ENCODE measurements at regions not wholly inside any gene's neighbourhood (a gene's known extent, or its start where the extent isn't known, plus 50 kb on each side); places are given as distances from the start of the nearest gene placed in this dataset.

GRCh38 chr14:106844608-106845285 is 1318.4 kb downstream of the TMEM121 start:
- DNase-seq (peak; percentile 66 to 84 (median 72)), ATAC-seq (peak; percentile 59 to 79 (median 62)), FAIRE-seq (no peak)
- Histone ChIP-seq H3K4me1 (peaks cover 0 to 18% (median 11%) of the 10 kb centered on the region in 3 donors), H3K36me3 (no peaks in the 10 kb centered on the region), H3K27ac (peak overlapping the region; percentile 81 to 91 (median 87)), H3K9me3 (no peaks in the 10 kb centered on the region), H3K27me3 (no peaks in the 10 kb centered on the region), H3K4me3 (peak overlapping the region; percentile 23 to 47 (median 37))
- intact Hi-C loops (cut with DNase I): no loop called here
- TF ChIP-seq CTCF (IDR thresholded peaks at IDR 0.05): no peak
- WGBS, 2 donors: 36 to 45% methylated on average over 56 of the region's 56 CpGs

- Histone ChIP-seq H3K9me3 (no peaks in the 10 kb centered on the region), H3K27me3 (no peaks in the 10 kb centered on the region), H3K27ac (peak overlapping the region; percentile 81 to 91 (median 87)), H3K36me3 (no peaks in the 10 kb centered on the region), H3K4me1 (peaks cover 0 to 18% (median 11%) of the 10 kb centered on the region in 3 donors), H3K4me3 (peak overlapping the region in 3 of 4 donors; percentile 23 to 47 (median 46))
- ATAC-seq (peak; percentile 53 to 73 (median 66)), FAIRE-seq (peak; percentile 59), DNase-seq (peak; percentile 63 to 88 (median 74))
- WGBS, 2 donors: 29 to 38% methylated on average over 17 of the region's 17 CpGs
- intact Hi-C loops (cut with DNase I): no loop called here
- TF ChIP-seq CTCF (IDR thresholded peaks at IDR 0.05): no peak
These were observed 1319.1 kb downstream of the TMEM121 start for GRCh38 chr14:106845286-106846087.

- Histone ChIP-seq H3K27ac (peak overlapping the region; percentile 81 to 91 (median 87)), H3K4me1 (peaks cover 0 to 18% (median 11%) of the 10 kb centered on the region in 3 donors), H3K27me3 (no peaks in the 10 kb centered on the region), H3K4me3 (peak overlapping the region in 3 of 4 donors; percentile 10 to 47 (median 46)), H3K36me3 (no peaks in the 10 kb centered on the region), H3K9me3 (no peaks in the 10 kb centered on the region)
- FAIRE-seq (peak; percentile 81), DNase-seq (no peak), ATAC-seq (peak in 2 of 4 donors; percentile 10 to 23)
- 27 to 32% methylated on average over 2 of the region's 2 CpGs for WGBS, 2 donors
- intact Hi-C loops (cut with DNase I): no loop called here
- no peak for TF ChIP-seq CTCF (IDR thresholded peaks at IDR 0.05)
These were observed 1319.8 kb downstream of the TMEM121 start for GRCh38 chr14:106846218-106846617.

GRCh38 chr14:106848330-106849121 is 1322.1 kb downstream of the TMEM121 start:
- intact Hi-C loops (cut with DNase I): no loop called here
- DNase-seq (peak in 4 of 6 donors; percentile 36 to 59 (median 45)), ATAC-seq (peak; percentile 34 to 54 (median 46)), FAIRE-seq (no peak)
- H3K36me3 ChIP-seq: no peaks in the 10 kb centered on the region
- peak overlapping the region in 1 of 4 donors; percentile 5 for H3K4me3 ChIP-seq
- WGBS, 2 donors: 45% methylated on average over 3 of the region's 3 CpGs
- peak overlapping the region in 1 of 4 donors; percentile 28 for H3K27ac ChIP-seq
- no peaks in the 10 kb centered on the region for H3K27me3 ChIP-seq
- peaks cover 0 to 18% (median 11%) of the 10 kb centered on the region in 3 donors for H3K4me1 ChIP-seq
- TF ChIP-seq CTCF (IDR thresholded peaks at IDR 0.05): peak in 1 of 4 donors; percentile 9
- no peaks in the 10 kb centered on the region for H3K9me3 ChIP-seq
